CD14-positive monocyte (primary cell): ENCODE measurements at regions not wholly inside any gene's neighbourhood (a gene's known extent, or its start where the extent isn't known, plus 50 kb on each side); places are given as distances from the start of the nearest gene placed in this dataset.

Source experiments
- DNase-seq, 3 donors: peaks; one replicate each; pipeline ENCODE4 v3.0.0-alpha.2; 2011 to 2022
- H2AFZ ChIP-seq: 2 replicates; pipeline ENCODE4 v1.6.0; 2012; ENCODE audit warnings: mild to moderate bottlenecking, low read depth, low read length, inconsistent platforms; ENCODE audit not compliant: insufficient read depth, poor library complexity, severe bottlenecking
- H3K27ac ChIP-seq, 2 donors: 1 replicate in 1 of 2; 2 replicates in 1 of 2; pipeline ENCODE4 v1.5.1; 2012 to 2013; ENCODE audit warnings: low read length in 2 of 2, control low read depth in 1 of 2, inconsistent platforms in 1 of 2, low read depth in 1 of 2, mild to moderate bottlenecking in 1 of 2
- H3K27me3 ChIP-seq, 2 donors: one replicate each; pipeline versions ENCODE4 v1.6.0 to v1.6.1; 2011 to 2013; ENCODE audit warnings: low read length in 2 of 2; ENCODE audit not compliant: control insufficient read depth in 2 of 2, insufficient read depth in 2 of 2
- H3K36me3 ChIP-seq, 2 donors: replicated peaks in 1 of 2; 1 replicate in 1 of 2; 2 replicates in 1 of 2; pipeline versions ENCODE4 v1.5.1 to v1.6.1; 2012 to 2013; ENCODE audit warnings: low read length in 2 of 2, control low read depth in 1 of 2, inconsistent platforms in 1 of 2, mild to moderate bottlenecking in 1 of 2; ENCODE audit not compliant: insufficient read depth in 2 of 2, control insufficient read depth in 1 of 2
- H3K4me1 ChIP-seq, 2 donors: 1 replicate in 1 of 2; 2 replicates in 1 of 2; pipeline versions ENCODE4 v1.5.1 to v1.6.1; 2012 to 2013; ENCODE audit warnings: low read length in 2 of 2, control low read depth in 1 of 2, inconsistent platforms in 1 of 2, mild to moderate bottlenecking in 1 of 2, moderate library complexity in 1 of 2; ENCODE audit not compliant: insufficient read depth in 2 of 2, control insufficient read depth in 1 of 2
- H3K4me2 ChIP-seq: replicated peaks from 2 replicates; pipeline ENCODE3; 2012; ENCODE audit warnings: low read length, moderate library complexity, mild to moderate bottlenecking; ENCODE audit not compliant: poor library complexity, severe bottlenecking; ENCODE audit errors: extremely low read depth
- H3K4me3 ChIP-seq, 3 experiments: fragments of 200-600 bp in 1 of 3; sonication (generic) in 1 of 3; replicated peaks in 1 of 3; 1 replicate in 2 of 3; 2 replicates in 1 of 3; pipeline ENCODE4 v1.5.1; 2011 to 2013; ENCODE audit warnings: low read length in 3 of 3, mild to moderate bottlenecking in 3 of 3, control low read depth in 2 of 3, low read depth in 2 of 3, inconsistent platforms in 1 of 3, moderate library complexity in 1 of 3
- H3K79me2 ChIP-seq: 2 replicates; pipeline ENCODE4 v1.6.0; 2012; ENCODE audit warnings: mild to moderate bottlenecking, control low read depth, inconsistent platforms, low read length, moderate library complexity; ENCODE audit not compliant: insufficient read depth
- H3K9ac ChIP-seq: 2 replicates; pipeline ENCODE4 v1.6.0; 2017; ENCODE audit warnings: low read length, mild to moderate bottlenecking; ENCODE audit not compliant: insufficient read depth, poor library complexity, severe bottlenecking
- H3K9me3 ChIP-seq, 2 donors: replicated peaks in 1 of 2; 1 replicate in 1 of 2; 2 replicates in 1 of 2; pipeline versions ENCODE4 v1.5.1 to v1.6.1; 2012 to 2013; ENCODE audit warnings: low read length in 2 of 2, control low read depth in 1 of 2; ENCODE audit not compliant: control insufficient read depth in 1 of 2, insufficient read depth in 1 of 2
- H4K20me1 ChIP-seq: 2 replicates; pipeline ENCODE4 v1.6.0; 2012; ENCODE audit warnings: mild to moderate bottlenecking, low read length, control low read depth, moderate library complexity; ENCODE audit not compliant: insufficient read depth
- H3K27ac Mint-ChIP-seq, 7 donors: one replicate each; pipeline ENCODE4 v1.8.0; 2020; ENCODE audit warnings: mild to moderate bottlenecking in 7 of 7, mixed read lengths in 7 of 7, moderate library complexity in 6 of 7, inconsistent platforms in 2 of 7
- H3K27me3 Mint-ChIP-seq, 3 donors: one replicate each; pipeline ENCODE4 v1.8.0; 2021 to 2022; ENCODE audit warnings: low read depth in 3 of 3, mild to moderate bottlenecking in 3 of 3, mixed read lengths in 3 of 3, moderate library complexity in 3 of 3, inconsistent platforms in 1 of 3
- H3K36me3 Mint-ChIP-seq, 2 donors: one replicate each; pipeline ENCODE4 v1.8.0; 2020; ENCODE audit warnings: mixed read lengths in 2 of 2, inconsistent platforms in 1 of 2, mild to moderate bottlenecking in 1 of 2
- H3K4me1 Mint-ChIP-seq: one replicate; pipeline ENCODE4 v1.8.0; 2020; ENCODE audit warnings: mild to moderate bottlenecking, mixed read lengths
- H3K4me3 Mint-ChIP-seq, 2 donors: one replicate each; pipeline ENCODE4 v1.8.0; 2020; ENCODE audit warnings: mild to moderate bottlenecking in 2 of 2, mixed read lengths in 2 of 2, moderate library complexity in 1 of 2
- H3K9me3 Mint-ChIP-seq, 7 donors: one replicate each; pipeline ENCODE4 v1.8.0; 2020 to 2022; ENCODE audit warnings: mixed read lengths in 7 of 7, mild to moderate bottlenecking in 6 of 7, moderate library complexity in 6 of 7, inconsistent platforms in 2 of 7
- WGBS: methylation state at CpG from one replicate; pipeline ENCODE4 v1.1.5; 2013; ENCODE audit warnings: missing lambda C conversion rate; ENCODE audit not compliant: insufficient coverage; 5-methylcytosine and 5-hydroxymethylcytosine counted together
- intact Hi-C, 2 donors: fragments of 100-400 bp; cut with micrococcal nuclease; formaldehyde crosslinking; loops; one replicate each; pipeline versions ENCODE4 v1.15.0 to v1.15.1; 2023
- TF ChIP-seq, protein P1 (sequence below): fragments of 200-600 bp; IDR thresholded peaks from one replicate; pipeline ENCODE4 v1.8.0; 2022; ENCODE audit warnings: antibody characterized with exemption, mild to moderate bottlenecking

DNA sequence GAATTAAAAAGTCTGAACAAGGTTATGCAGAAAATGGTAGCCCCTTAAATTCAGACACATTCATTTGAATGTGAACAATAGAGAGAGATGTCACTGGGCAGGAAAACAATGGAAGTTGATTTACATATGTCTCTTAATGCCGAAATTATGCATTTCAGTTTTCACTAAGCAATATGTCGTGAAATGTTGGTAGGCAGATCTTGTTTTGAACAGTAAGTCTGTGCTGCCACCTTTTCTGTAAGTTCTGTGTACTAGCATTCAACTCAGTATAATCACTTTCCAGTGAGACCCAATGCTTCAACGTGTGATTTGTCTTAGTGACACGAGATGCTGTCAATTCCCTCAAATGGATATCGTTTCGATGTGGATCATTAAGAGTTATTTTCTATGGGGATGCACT, 222.7 kb upstream of the VCX3A start:
- H3K4me3 ChIP-seq: no peak overlapping the region
- Mint-ChIP-seq H3K4me1 (no peaks in the 10 kb centered on the region), H3K27me3 (no peaks in the 10 kb centered on the region), H3K4me3 (no peak overlapping the region), H3K9me3 (peaks cover 2 to 9% (median 5%) of the 10 kb centered on the region in 7 donors), H3K27ac (no peak overlapping the region), H3K36me3 (no peaks in the 10 kb centered on the region)
- TF ChIP-seq, protein P1, sequence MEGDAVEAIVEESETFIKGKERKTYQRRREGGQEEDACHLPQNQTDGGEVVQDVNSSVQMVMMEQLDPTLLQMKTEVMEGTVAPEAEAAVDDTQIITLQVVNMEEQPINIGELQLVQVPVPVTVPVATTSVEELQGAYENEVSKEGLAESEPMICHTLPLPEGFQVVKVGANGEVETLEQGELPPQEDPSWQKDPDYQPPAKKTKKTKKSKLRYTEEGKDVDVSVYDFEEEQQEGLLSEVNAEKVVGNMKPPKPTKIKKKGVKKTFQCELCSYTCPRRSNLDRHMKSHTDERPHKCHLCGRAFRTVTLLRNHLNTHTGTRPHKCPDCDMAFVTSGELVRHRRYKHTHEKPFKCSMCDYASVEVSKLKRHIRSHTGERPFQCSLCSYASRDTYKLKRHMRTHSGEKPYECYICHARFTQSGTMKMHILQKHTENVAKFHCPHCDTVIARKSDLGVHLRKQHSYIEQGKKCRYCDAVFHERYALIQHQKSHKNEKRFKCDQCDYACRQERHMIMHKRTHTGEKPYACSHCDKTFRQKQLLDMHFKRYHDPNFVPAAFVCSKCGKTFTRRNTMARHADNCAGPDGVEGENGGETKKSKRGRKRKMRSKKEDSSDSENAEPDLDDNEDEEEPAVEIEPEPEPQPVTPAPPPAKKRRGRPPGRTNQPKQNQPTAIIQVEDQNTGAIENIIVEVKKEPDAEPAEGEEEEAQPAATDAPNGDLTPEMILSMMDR: no peak
- peaks cover 0 to 9% of the 10 kb centered on the region in 2 donors for H3K9me3 ChIP-seq
- H3K4me1 ChIP-seq: no peaks in the 10 kb centered on the region
- H3K36me3 ChIP-seq: no peaks in the 10 kb centered on the region
- DNase-seq: no peak
- intact Hi-C loops: no loop called here
- no peak overlapping the region for H3K4me2 ChIP-seq
- no peak overlapping the region for H3K27ac ChIP-seq
- 100% methylated on average over 2 of the region's 6 CpGs for WGBS
- no peak overlapping the region for H2AFZ ChIP-seq
- no peaks in the 10 kb centered on the region for H3K79me2 ChIP-seq
- no peaks in the 10 kb centered on the region for H3K27me3 ChIP-seq
- no peaks in the 10 kb centered on the region for H4K20me1 ChIP-seq
- H3K9ac ChIP-seq: no peak overlapping the region

DNA sequence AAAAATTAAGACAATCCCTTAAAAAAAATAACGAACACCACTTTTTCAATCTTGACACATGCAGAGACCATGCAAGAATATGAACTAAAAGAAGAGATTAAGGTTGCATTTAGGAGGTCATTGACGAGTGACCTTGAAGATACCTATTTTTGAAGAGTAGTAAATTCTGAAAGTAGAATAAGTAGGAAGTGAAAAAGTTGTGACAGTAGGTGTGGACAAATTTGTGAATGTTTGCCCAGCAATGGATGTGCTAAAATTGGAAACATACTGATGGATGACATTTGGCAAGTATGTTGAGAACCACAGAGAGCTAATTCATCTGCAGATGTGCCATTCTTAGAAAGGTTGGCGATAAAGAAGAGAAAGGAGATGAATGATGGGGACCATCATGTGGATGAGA, 213.7 kb upstream of the VCX3A start:
- no peaks in the 10 kb centered on the region for H3K4me1 Mint-ChIP-seq
- H3K27ac ChIP-seq: no peak overlapping the region
- no peaks in the 10 kb centered on the region for H3K79me2 ChIP-seq
- no peaks in the 10 kb centered on the region for H3K27me3 ChIP-seq
- H3K36me3 ChIP-seq: no peaks in the 10 kb centered on the region
- no peak overlapping the region for H3K4me3 ChIP-seq
- H3K4me1 ChIP-seq: no peaks in the 10 kb centered on the region
- H3K9me3 ChIP-seq: no peaks in the 10 kb centered on the region
- H3K36me3 Mint-ChIP-seq: no peaks in the 10 kb centered on the region
- TF ChIP-seq, protein P1: no peak
- no peak overlapping the region for H3K27ac Mint-ChIP-seq
- WGBS: 80% methylated on average over 1 of the region's 3 CpGs
- peaks cover 0 to 4% (median 2%) of the 10 kb centered on the region in 7 donors for H3K9me3 Mint-ChIP-seq
- no peak overlapping the region for H3K4me3 Mint-ChIP-seq
- H3K4me2 ChIP-seq: no peak overlapping the region
- H4K20me1 ChIP-seq: no peaks in the 10 kb centered on the region
- no peak overlapping the region for H2AFZ ChIP-seq
- H3K27me3 Mint-ChIP-seq: no peaks in the 10 kb centered on the region
- intact Hi-C loops: no loop called here
- DNase-seq: no peak
- H3K9ac ChIP-seq: no peak overlapping the region
